HG02678 (cell line): ENCODE measurements at regions not wholly inside any gene's neighbourhood (a gene's known extent, or its start where the extent isn't known, plus 50 kb on each side); places are given as distances from the start of the nearest gene placed in this dataset.

ENCODE experiments used
- ATAC-seq: cut with Tn5 transposase; IDR thresholded peaks from one replicate; pipeline ENCODE4 v1.9.1; 2021; ENCODE audit warnings: mild to moderate bottlenecking, moderate library complexity; ENCODE audit not compliant: unreplicated experiment

GRCh38 chr13:31853643-31854326 lies 114.5 kb downstream of the RXFP2 start:
- no peak for ATAC-seq

- no peak for ATAC-seq
Observed at GRCh38 chr13:31859571-31859970, 120.2 kb downstream of the RXFP2 start.

- no peak for ATAC-seq
Observed at GRCh38 chr13:31860002-31860401, 120.7 kb downstream of the RXFP2 start.

DNA sequence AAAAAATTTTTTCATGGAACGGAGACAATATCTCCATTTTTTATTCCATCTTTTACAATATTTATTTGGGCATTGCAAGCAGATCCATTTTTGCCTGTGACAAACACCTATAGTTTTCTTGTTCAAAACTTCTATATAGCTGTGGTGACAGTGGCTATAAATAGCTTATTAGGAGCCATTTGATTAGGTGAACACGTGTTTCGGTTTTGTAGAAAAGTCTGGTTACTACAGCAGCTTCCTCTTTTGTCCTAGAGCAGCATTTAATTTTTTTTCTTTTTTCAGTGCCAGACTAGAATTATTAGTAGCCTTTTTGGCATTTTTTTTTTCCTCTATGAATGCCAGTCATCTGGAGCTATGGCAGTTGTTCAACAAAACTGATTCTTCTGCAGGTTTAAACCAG lies 123.5 kb downstream of the RXFP2 start:
- ATAC-seq, result peak; percentile 69

GRCh38 chr13:31864307-31864706 lies 125.0 kb downstream of the RXFP2 start:
- ATAC-seq, result no peak

DNA sequence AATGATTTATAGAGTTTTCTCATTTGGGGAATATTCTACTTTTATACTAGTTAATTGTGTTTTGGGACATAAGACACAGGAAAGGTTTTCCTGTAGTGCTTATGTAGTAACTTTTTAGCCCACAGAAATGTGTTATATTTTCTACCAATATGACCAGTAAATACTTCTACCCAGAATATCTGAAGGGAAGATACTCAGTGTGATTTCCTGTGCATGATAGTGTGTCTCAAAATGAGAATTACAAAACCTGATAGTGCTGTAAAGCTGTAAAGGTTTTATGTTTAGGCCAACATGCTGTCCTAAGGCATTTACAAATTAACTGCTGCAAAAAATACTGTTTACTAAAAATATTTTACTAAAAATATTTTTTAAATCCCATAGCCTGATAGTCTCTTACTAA lies 126.8 kb downstream of the RXFP2 start:
- ATAC-seq, result no peak

GRCh38 chr13:31867709-31868108 lies 128.4 kb downstream of the RXFP2 start:
- ATAC-seq, result no peak

GRCh38 chr13:31869582-31869981 lies 130.3 kb downstream of the RXFP2 start:
- ATAC-seq, result no peak

- ATAC-seq, result no peak
Observed at GRCh38 chr13:31870511-31870910, 131.2 kb downstream of the RXFP2 start.

DNA sequence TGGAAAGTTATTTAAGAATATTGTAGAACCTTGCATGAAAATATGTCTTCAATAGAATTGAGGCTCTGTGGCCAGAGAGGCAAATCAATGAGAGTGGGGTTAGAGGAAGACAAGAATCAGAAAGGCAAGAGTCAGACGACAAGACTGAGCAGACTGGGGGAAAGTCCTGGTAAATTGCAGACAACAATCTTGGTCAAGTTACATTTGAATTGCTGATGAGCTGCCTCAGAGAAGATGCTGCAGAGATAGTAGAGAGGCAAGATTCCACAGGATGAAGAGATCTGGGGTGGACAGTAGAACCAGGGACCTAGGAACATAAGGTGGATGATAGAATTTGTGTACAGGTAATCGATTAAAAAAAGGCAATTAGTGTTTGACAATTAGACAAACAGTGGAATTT lies 133.8 kb downstream of the RXFP2 start:
- no peak for ATAC-seq

- no peak for ATAC-seq
Observed at GRCh38 chr13:31875134-31875533, 135.8 kb downstream of the RXFP2 start.

- peak; percentile 8 for ATAC-seq
Observed at GRCh38 chr13:31878052-31878451, 138.7 kb downstream of the RXFP2 start.

GRCh38 chr13:31878495-31878894 lies 139.2 kb downstream of the RXFP2 start:
- peak; percentile 38 for ATAC-seq

DNA sequence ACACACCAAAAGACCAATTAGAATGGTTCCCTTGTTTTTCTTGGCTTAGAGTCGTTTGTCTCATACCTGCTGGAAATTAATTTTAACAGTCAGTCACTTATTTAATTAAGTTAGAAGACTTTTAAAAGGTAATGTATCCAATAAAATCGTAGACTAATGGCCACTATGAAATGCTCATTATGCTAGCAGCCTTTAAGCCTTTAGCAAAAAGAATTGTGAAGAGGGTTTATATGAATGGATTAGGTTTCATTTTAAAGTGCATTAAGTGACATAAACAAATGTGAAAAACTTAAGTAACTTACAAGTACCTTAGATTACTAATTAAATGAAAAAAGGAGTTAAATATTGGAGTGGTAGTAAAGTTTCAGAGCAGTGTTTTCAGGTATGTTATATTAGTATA lies 139.6 kb downstream of the RXFP2 start:
- ATAC-seq, result no peak

DNA sequence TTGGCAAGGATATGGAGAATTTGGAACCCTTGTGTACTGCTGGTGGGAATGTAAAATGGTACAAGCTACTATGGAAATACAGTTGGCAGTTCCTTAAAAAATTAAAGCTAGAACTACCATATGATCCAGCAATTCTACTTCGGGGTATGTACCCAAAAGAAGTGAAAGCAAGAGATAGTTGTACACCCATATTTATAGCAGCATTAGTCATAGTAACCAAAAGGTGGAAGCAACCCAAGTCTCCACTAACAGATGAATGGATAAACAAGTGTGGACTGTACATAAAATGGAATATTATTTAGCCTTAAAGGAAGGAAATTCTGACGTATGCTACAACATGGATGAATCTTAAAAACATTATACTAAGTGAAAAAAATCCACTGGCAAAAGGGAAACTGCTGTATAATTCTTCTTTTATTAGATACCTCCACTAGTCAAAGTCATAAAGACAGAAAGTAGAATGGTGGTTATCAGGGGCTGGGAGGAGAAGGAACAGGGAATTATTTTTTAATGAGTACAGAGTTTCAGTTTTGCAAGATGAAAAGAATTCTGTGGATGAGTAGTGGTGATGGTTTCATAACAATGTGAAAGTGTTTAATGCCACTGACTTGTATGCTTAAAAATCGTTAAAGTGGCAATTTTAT lies 141.6 kb downstream of the RXFP2 start:
- peak; percentile 47 for ATAC-seq

DNA sequence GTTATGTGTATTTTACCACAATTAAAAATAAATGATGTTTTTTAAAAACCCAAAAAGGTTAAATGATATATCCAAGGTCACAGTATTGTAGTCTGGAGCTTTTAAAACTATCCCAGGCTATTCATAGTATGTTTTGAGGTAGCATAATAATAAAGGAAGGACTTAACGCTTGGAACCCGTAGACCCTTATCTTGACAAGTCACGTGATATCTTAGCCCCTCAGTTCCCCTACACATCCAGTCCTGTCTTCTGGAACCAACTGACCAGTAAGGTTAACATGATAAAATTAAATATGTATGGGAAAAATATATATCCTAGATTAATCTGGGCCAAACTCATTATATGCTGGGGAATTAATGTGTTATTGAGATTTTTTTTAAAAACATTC lies 142.2 kb downstream of the RXFP2 start:
- ATAC-seq, result no peak

- no peak for ATAC-seq
Observed at GRCh38 chr13:31882794-31883193, 143.5 kb downstream of the RXFP2 start.

- no peak for ATAC-seq
Observed at GRCh38 chr13:31884556-31884955, 145.2 kb downstream of the RXFP2 start.

GRCh38 chr13:31885994-31886393 lies 145.6 kb upstream of the FRY start:
- ATAC-seq, result no peak

GRCh38 chr13:31887286-31887685 lies 144.3 kb upstream of the FRY start:
- ATAC-seq, result no peak

DNA sequence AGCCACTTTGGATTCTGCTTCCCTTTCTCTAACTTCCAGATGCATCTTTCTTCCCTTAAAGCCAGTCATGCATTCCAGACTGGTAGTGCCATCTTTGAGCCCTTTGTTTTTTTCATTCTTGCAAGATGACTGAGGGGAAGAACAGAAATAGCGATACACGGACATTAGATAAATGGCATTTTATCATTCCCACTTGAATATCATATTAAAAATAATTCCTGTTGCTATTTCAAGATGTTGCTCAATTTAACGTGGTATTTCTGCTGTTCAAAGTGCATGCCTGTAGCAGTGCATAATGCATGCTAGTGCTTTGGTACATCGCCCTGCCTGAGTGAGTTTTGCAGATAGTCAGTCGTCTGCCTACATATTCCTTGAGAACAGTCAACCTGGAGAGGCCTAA lies 140.6 kb upstream of the FRY start:
- no peak for ATAC-seq

DNA sequence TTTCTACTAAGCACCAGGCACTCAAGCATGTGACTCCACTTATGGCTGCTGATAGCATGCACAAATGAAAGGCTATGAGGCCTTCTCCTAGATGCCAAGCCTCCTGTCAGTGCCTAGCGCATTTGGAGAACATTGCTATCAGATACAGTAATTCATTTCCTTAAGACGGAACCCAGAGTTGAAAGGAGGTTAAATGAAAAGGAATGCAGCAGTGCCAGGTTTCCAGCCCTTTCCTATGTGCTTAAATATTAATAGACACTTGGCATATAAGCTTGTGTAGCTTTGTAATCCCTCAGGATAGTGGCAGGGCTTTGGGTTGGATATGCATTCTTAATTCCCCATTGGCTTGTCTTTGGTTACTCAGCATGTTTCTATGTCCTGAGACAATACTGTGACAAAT lies 140.1 kb upstream of the FRY start:
- no peak for ATAC-seq

- ATAC-seq, result no peak
Observed at GRCh38 chr13:31894931-31895330, 136.6 kb upstream of the FRY start.
